Stimulated activated CD8-positive, alpha-beta memory T cell treated with anti-CD3 and anti-CD28 coated beads, Interleukin-15, amount 100 ng/mL, for 24 hours (primary cell): ENCODE measurements at regions not wholly inside any gene's neighbourhood (a gene's known extent, or its start where the extent isn't known, plus 50 kb on each side); places are given as distances from the start of the nearest gene placed in this dataset.
"Not testable (repeated sequence)": the region's sequence is repeated elsewhere in the genome, so short reads cannot be mapped to it uniquely, and the experiment has no call there.

Experiments used
- DNase-seq: peaks from one replicate; pipeline ENCODE4 v3.0.0-alpha.2; 2020; ENCODE audit warnings: low read depth

DNA sequence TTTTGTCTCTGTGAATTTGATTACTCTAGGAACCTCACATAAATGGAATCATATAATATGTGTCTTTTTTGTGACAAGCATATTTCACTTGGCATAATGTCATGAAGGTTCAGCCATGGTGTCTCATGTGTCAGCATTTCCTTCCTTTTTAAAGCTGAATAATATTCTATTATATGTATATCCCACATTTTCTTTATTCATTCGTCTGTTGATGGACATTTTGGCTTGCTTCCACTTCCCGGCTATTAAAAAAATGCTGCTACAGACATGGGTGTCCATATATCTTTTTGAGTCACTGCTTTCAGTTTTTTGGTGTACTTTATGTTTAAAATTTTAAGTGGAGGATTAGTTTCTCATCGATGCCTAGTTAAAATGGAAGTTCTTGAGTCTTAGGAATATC, 59.8 kb upstream of the C5orf63 start:
- DNase-seq, result no peak

DNA sequence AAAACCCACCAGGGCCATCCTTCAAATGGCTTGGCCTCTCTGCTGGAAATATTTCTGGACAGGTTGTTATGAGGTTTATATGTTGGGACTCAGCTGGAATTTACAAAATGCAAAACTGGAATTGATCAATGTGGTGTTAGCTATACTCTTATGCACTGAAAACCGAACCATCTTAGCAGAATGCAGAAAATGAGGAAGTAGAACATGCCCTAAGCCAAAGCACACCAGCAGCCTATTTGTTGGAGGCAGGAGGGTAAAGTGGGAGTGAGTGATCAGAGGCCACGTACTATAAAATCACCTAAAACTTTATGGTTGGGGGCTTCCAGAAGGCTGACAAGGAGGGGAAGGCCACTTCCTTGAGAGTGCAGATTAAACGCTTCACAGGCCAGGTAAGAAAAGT, 63.6 kb upstream of the C5orf63 start:
- DNase-seq, result no peak

DNA sequence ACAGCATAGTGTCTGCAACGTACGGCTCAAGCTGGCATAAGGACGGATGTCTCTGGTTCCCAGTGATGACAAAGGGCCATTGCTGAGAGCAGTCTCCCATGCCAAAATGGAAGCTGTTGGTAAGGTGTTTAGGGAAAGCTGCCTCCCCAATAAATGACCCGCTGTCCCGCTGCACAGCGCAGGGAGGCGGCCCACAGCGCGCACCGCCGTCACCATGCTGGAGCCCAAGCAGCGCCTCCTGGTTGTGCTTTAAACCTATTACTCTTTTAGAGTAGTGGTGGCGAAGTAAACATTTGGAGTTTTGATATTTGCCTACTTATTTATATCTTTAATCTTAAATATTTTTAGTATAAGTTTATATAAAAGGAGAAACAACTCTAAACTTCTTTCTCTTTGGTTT, 70.4 kb upstream of the C5orf63 start:
- no peak for DNase-seq

DNA sequence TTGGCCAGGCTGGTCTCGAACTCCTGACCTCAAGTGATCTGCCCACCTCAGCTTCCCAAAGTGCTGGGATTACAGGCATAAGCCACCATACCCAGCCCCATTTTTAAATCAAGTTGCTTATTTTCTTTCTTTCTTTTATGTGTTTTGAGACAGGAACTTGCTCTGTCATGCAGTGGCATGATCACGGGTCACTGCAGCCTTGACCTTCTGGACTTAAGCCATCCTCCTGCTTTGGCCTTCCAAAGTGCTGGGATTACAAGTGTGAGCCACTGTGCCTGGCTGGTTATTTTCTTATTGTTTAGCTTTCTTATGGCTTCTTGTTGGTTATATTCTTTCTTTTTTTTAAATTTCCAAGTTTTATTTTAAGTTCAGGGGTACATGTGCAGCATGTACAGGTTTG, 79.7 kb upstream of the C5orf63 start:
- no peak for DNase-seq

DNA sequence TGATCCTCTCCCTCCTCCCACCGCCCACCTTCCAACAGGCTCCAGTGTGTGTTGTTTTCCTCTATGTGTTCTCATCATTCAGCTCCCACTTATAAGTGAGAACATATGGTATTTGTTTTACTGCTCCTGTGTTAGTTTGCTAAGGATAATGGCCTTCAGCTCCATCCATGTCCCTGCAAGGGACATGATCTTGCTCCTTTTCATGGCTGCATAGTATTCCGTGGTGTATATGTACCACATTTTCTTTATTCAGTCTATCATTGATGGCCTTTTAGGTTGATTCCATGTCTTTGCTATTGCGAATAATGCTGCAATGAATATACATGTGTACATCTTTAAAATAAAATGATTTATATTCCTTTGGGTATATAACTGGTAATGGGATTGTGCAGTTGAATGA, 80.2 kb upstream of the C5orf63 start:
- DNase-seq, result no peak

DNA sequence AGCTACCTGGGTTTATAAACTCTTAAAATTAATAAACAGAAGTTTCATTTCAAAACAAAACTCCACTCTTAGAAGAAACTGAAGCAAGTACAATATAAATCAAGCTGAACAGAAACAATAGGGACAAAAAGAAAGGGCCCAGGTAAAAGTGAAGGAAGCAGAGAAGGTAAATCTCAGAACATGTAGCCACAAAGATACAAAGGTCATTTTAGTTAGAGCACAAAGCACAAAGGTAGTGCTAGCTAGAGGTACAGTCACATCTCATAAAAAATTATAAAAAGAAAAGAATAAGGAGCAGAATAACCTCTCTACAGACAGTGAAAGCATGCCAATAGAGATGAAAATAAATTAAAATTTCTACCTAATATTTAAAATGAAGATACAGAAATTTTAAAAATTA, 90.4 kb upstream of the C5orf63 start:
- no peak for DNase-seq

DNA sequence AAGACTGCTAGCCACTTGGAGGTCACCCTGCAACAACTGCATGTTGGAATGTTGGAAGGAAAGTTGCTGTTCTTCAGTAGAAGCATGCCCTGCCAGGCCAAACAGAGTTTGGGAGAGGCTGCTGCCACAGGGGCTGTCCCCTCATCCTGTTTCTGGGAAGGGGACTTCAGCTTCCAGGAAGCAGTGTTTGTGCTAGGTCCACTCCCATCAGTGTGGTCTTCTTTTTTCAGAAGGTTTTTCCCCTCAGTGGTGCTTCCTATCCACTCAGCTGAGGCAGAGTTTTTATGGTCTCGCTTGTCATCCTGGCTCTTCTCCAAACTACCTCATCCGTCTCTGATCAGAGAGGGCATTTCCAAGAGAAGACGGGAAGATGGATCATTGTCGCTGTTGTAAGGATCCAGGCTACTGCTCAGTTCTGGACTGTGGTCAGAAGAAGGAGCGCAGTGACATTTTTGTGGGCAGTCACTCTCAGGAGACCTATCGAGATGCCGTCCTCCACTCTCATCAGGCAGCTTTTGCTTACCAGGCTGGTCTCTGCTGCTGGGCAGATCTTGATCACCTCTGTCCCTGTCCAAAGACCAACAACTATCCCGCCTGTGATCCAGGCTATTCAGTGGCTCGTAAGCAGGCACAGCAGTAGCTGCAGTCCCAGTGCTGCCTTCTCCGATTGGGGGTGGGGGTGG, 97.8 kb upstream of the C5orf63 start:
- no peak for DNase-seq

DNA sequence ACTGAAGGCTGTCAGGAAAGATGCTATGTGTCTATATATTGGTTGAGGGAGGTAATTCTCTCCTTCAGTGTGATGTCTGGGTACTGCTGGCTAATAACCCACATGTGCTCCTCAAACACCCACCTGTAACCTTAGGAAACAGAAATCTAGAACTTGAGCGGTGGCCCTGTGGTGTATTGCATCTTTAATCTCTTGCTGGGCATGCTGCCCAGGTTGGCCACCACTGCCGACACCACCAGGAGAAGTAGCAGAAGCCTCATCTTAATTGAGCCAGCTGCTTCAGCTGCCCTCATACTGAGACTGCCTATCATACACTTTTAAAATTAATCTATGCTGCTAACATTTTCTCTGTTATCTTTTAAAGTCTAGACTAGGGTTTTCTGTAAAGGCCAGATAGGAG, 103.5 kb upstream of the C5orf63 start:
- DNase-seq, result no peak

DNA sequence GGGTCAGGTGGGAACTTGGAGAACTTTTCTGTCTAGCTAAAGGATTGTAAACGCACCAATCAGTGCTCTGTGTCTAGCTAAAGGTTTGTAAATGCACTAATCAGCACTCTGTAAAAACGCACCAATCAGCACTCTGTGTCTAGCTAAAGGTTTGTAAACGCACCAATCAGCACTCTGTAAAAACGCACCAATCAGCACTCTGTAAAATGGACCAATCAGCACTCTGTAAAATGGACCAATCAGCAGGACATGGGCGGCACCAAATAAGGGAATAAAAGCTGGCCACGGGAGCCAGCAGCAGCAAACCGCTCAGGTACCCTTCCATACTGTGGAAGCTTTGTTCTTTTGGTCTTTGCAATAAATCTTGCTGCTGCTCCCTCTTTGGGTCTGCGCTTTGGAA, 108.0 kb upstream of the MEGF10 start:
- DNase-seq, result not testable (repeated sequence)

DNA sequence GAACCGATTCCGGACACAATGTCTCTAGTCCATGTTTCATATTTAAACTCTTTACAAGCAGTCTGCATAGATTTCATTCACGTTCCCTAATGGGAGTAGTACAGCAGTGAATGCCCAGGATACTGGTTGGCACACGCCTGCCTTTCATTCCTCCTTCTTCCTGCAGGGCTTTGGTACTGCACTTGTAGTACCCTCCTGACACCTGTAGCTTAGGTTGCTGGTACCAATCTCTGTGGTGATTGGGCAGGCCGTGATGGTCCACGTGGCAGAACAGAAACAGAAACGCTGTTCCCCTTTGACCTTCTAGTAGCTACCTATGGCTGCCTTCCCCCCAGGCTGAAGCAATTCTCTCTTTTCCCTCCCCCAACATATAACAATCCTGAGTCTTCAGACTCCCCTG, 107.3 kb upstream of the MEGF10 start:
- no peak for DNase-seq

DNA sequence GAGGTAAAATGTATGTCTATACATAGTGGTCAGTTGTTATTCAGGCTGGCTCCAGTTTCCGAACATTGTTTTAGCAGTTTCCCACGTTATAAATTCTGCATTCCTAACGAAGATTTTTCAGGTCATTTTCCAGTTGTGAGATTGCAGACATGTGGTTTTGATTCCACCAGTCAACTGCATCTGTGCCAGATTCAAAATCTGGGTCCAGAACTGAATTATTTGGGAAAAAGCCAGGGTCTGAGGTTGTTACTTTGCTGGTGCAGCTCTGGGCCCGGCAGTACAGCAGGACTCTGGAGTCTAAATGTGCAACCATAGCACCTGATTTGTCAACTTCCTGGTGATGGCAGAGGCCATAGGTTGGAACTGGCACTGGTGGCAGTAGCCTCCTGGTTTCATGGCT, 105.7 kb upstream of the MEGF10 start:
- no peak for DNase-seq

DNA sequence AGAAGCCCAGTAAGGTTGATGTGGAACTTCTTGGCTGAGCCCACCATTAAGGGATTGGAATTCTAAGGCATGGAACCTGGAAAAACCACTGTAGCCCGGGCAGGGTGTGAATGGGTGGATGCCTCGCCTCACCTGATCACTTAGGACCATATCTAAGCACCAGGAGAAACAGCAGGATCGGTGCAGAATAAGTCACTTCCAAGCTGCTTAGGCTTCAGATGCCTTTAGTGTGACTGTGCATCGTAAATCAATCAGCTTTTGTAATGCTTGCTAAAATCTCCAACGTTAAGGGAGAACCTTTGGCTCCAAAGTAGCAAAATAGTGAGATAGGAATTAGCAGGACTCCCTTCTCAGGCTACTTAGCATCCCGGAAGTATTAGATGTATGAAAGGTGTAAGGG, 103.9 kb upstream of the MEGF10 start:
- no peak for DNase-seq

DNA sequence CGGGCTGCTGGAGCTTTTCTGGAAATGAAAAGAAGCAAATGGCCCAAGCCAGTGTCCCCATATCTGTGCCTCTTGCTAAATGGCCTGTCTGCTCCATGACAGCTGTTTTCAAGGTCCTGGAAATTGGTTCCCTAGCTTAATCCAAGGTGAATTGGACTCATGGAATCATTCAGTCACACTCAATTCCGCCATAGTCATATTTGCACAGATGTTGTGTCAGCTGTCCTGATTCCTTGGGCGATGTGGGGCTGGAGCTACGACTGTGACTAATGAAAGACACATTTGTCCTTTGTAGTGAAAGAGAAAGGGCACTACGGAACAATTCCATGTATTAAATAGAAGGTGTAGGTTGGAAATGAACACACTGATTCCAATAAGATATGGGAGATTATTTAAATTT, 102.9 kb upstream of the MEGF10 start:
- DNase-seq, result no peak

DNA sequence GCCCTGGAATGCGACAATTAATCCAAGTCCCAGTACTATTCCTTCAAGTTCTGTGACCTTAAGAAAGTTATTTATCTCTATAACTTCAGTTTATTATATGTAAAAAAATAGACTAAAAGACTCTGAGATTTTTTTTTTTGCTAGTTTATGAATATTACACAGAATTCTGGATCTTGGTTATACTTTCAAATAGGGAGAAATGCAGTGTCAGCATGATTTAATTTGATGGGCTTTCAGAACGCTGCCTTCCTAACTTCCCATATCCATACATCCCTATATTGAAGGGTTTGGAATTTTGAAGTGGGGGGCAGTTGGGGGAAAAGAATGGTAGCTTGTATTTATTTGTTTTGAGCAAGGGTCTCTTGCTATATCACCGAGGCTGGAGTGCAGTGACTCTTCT, 98.4 kb upstream of the MEGF10 start:
- no peak for DNase-seq

DNA sequence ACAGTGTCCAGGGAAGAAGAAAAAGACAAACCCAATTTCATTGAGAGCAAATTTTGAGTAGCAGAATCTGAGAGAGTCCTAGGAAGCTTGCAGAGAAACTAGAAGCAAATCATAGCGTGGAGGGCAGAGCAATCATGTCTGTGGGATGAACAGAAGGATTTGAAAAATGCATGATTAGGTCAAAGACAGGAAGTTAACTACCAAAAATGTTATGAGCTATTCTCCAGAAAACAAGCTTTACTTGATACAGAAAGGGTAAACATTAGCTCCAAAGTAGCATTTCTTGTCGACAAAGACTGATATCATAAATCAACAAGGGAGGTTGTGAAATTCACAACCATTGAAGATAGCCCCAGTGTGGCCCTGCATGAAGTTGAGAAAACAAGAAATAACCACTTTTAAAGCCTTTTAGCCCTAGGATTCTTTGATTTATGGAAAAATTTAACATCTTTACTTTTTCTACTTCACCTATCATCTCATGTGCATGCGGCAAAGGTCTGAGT, 97.7 kb upstream of the MEGF10 start:
- DNase-seq, result no peak

DNA sequence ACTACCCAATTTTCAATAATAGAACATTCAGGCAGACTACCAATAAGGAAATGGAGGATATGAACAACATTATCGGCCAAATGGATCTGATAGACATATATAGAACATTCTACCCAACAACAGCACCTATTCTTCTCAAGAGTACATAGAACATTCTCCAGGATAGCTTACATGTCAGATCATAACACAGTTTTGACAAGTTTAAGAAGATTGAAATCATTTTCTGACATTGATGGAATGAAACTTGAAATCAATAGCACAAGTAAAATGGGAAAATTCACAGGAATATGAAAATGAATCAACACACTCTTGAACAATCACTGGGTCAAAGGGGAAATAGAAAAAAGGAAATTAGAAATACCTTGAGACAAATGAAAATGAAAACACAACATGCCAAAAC, 94.6 kb upstream of the MEGF10 start:
- DNase-seq, result no peak

DNA sequence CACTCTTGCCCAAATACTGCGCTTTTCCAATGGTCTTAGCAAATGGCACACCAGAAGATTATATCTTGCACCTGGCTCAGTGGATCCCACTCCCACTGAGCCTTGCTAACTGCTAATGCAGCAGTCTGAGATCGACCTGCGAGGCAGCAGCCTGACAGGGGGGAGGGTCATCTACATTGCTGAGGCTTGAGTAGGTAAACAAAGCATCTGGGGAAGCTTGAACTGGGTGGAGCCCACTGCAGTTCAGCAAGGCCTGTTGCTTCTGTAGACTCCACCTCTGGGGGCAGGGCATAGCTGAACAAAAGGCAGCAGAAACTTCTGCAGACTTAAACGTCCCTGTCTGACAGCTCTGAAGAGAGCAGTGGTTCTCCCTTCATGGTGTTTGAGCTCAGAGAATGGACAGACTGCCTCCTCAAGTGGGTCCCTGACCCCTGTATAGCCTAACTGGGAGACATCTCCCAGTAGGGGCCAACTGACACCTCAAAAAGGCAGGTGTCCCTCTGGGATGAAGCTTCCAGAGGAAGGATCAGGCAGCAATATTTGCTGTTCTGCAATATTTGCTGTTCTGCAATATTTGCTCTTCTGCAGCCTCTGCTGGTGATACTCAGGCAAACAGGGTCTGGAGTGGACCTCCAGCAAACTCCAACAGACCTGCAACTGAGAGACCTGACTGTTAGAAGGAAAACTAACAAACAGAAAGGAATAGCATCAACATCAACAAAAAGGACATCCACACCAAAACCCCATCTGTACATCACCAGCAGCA, 93.0 kb upstream of the MEGF10 start:
- DNase-seq, result not testable (repeated sequence)

DNA sequence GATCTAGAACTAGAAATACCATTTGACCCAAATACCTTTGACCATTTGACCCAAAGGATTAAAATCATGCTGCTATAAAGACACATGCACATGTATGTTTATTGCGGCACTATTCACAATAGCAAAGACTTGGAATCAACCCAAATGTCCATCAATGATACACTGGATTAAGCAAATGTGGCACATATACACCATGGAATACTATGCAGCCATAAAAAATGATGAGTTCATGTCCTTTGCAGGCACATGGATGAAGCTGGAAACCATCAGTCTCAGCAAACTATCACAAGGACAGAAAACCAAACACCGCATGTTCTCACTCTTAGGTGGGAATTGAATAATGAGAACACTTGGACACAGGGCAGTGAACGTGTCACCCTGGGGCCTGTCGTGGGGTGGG, 87.9 kb upstream of the MEGF10 start:
- DNase-seq, result not testable (repeated sequence)

DNA sequence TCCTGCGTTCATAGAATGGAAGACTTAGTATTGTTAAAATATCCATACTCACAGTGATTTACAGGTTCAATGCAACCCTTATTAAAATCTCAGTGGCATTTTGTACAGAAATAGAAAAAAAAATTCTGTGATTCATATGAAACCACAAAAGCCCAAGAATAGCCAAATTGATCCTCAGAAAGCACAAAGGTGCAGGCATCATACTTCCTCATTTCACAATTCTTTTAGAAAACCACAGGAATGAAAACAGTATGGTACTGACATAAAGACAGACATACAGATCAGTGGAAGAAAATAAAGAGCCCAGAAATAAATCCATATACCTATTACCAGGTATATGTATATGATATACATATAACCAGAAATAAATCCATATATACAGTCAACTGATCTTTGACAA, 86.8 kb upstream of the MEGF10 start:
- no peak for DNase-seq

DNA sequence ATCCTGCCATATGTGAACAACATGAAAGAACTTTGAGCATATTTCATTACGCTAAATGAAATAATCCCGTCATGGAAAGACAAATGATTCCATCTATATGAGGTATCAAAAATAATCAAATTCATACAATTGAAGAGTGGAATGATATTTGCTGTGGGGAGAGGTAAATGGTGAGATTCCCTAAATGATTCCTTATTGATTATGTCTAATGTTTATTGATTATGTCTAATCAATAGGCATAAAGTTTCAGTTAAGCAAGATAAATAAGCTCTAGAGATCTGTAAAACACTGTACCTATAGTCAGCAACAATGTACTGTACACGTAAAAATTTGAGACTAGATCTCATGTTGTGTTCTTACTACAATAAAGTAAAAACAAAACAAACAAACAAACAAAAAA, 85.4 kb upstream of the MEGF10 start:
- DNase-seq, result no peak

DNA sequence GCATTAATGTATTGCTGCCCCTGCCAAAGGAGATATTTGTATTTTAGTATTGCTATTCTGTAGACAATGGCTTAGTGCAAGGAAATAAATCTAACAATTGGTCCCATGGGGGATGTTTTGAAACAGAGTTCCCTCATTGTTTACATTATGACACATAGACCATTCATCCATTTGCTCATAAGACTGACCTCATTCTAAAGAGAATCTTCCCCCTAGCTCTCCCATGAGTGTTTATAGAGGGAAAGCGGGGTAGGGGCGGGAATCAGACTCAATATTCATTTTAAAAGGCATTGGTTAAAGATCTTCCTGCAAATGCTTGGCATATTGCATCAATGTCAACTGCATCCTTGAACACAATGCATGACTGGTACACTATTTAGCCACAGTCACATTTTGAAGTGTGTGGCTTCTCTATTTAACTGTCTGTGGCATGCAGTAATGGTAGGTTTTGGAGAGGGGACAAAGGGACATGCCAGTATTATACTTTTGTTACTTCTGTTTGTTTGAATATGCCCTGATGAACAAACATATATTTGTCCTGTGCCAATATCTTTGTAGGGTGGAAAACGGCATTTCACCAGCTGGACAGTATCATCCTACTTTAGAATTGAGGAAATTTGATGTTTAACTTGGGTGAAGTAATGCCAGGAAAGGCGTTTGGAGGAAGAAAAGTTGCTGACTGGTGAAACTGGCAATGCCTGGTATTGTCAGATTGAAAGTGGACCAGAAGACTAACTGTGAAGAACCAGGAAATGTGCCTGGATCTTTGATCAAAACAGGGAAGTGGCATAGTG, 84.1 kb upstream of the MEGF10 start:
- no peak for DNase-seq

DNA sequence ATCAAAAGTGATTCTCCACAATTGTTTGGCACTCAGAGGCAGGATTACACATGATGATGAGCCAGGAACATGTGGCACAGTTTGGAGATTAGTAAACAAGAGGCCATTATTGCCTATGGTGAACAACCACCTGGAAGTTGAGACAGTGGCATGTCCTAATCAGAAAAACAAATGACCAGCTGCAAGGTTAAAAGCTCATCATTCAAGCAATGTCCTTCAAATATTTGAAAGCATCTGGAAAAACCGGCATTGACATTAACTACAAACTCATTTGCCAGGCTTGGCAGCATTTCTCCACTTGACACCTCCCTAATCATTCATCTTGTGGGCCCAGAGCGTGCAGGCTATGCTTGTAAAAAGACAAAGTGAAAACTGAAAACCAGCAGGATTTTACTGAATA, 80.6 kb upstream of the MEGF10 start:
- no peak for DNase-seq

DNA sequence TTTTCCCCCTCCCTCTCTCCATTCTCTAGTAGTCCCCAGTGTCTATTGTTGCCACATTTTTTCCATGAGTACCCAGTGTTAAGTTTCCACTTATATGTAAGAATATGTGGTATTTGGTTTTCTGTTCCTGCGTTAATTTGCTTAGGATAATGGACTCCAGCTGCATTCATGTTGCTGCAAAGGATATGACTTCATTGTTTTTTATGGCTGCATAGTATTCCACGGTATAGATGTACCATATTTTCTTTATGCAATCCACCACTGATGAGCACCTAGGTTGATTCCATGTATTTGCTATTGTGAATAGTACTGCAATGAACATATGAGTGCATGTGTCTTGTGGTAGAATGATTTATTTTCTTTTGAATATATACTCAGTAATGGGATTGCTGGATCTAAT, 77.4 kb upstream of the MEGF10 start:
- DNase-seq, result no peak
